ENCODE measurements at regions not wholly inside any gene's neighbourhood (a gene's known extent, or its start where the extent isn't known, plus 50 kb on each side); places are given as distances from the start of the nearest gene placed in this dataset.

DNA sequence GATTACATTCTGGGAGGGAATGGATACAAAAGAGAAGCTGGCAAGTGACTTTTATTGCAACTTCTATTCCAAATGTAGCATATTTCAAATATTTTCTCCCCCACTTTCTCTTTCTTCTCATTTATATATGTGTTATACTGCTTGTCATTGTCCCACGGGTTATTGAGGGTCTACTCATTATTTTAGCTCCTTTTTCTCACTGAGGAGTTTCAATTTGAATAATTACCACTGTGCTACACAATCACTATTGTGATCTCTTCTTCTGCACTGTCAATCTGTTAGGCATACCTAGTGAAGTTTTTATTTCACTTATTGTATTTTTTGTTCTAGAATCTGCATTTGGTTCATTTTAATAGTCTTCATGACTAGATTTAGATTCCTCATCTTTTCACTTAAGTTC lies 339.7 kb downstream of the PTPRC start:
- intact Hi-C loops (cut with micrococcal nuclease; ENCODE audit: unreplicated experiment), result no loop called here

DNA sequence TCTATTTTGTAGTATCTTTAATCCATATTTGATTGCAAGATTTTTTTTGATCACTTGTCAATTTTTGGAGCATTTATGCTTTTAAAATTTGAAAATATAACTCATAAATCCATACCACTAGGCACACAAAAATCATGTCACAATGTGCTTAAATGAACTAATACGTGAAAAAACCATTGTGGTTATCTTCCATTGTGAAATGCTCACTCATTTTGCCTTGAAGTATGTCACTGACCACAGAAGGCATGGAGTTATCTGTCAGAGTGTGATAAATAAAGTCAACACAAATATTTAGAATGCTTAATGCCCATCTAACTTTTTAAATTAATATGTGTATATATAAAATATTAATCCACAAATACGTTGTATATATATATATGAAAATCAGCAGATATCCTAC lies 347.2 kb downstream of the PTPRC start:
- no peaks in the 10 kb centered on the region for H3K9me3 ChIP-seq
- TF ChIP-seq, protein P1, sequence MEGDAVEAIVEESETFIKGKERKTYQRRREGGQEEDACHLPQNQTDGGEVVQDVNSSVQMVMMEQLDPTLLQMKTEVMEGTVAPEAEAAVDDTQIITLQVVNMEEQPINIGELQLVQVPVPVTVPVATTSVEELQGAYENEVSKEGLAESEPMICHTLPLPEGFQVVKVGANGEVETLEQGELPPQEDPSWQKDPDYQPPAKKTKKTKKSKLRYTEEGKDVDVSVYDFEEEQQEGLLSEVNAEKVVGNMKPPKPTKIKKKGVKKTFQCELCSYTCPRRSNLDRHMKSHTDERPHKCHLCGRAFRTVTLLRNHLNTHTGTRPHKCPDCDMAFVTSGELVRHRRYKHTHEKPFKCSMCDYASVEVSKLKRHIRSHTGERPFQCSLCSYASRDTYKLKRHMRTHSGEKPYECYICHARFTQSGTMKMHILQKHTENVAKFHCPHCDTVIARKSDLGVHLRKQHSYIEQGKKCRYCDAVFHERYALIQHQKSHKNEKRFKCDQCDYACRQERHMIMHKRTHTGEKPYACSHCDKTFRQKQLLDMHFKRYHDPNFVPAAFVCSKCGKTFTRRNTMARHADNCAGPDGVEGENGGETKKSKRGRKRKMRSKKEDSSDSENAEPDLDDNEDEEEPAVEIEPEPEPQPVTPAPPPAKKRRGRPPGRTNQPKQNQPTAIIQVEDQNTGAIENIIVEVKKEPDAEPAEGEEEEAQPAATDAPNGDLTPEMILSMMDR (IDR thresholded peaks at IDR 0.05; ENCODE audit: insufficient read depth in 1 of 2, low read depth in 1 of 2, low read length in 1 of 2, severe bottlenecking in 1 of 2, unreplicated experiment in 1 of 2), result no peak
- no peaks in the 10 kb centered on the region for H3K36me3 ChIP-seq (ENCODE audit: control insufficient read depth, insufficient read depth, low read length)
- H3K27me3 Mint-ChIP-seq (ENCODE audit: insufficient read depth, unreplicated experiment), result peaks cover 6% of the 10 kb centered on the region
- no TSS peak for BruUV-seq (replicated peaks)
- no peaks in the 10 kb centered on the region for H3K4me1 Mint-ChIP-seq (ENCODE audit: low read depth, unreplicated experiment)
- intact Hi-C loops (cut with micrococcal nuclease; ENCODE audit: unreplicated experiment), result no loop called here
- H3K4me3 Mint-ChIP-seq (ENCODE audit: unreplicated experiment), result no peak overlapping the region
- H3K4me3 ChIP-seq (ENCODE audit: low read depth, low read length), result no peak overlapping the region
- no peaks in the 10 kb centered on the region for H3K27me3 ChIP-seq (replicated peaks; ENCODE audit: control insufficient read depth, insufficient read depth, low read length)
- H3K36me3 Mint-ChIP-seq (ENCODE audit: insufficient read depth, unreplicated experiment), result no peaks in the 10 kb centered on the region
- DNase-seq, result no peak
- ChIA-PET CTCF (no interaction called here), POLR2A (no interaction called here)
- no peaks in the 10 kb centered on the region for H3K9me3 Mint-ChIP-seq (ENCODE audit: unreplicated experiment)
- H3K4me1 ChIP-seq, result no peaks in the 10 kb centered on the region
- H3K27ac Mint-ChIP-seq (ENCODE audit: unreplicated experiment), result no peak overlapping the region

More for the DNA sequence above, 339.7 kb downstream of the PTPRC start:
- no peaks in the 10 kb centered on the region for H3K27me3 ChIP-seq (replicated peaks; ENCODE audit: control insufficient read depth, insufficient read depth, low read length)
- no peaks in the 10 kb centered on the region for H3K36me3 Mint-ChIP-seq (ENCODE audit: insufficient read depth, unreplicated experiment)
- H3K9me3 Mint-ChIP-seq (ENCODE audit: unreplicated experiment), result no peaks in the 10 kb centered on the region
- no TSS peak for BruUV-seq (replicated peaks)
- H3K36me3 ChIP-seq (ENCODE audit: control insufficient read depth, insufficient read depth, low read length), result no peaks in the 10 kb centered on the region
- no peaks in the 10 kb centered on the region for H3K9me3 ChIP-seq
- no peaks in the 10 kb centered on the region for H3K4me1 Mint-ChIP-seq (ENCODE audit: low read depth, unreplicated experiment)
- peaks cover 2% of the 10 kb centered on the region for H3K27me3 Mint-ChIP-seq (ENCODE audit: insufficient read depth, unreplicated experiment)
- no peak overlapping the region for H3K4me3 ChIP-seq (ENCODE audit: low read depth, low read length)
- TF ChIP-seq, protein P1 (IDR thresholded peaks at IDR 0.05; ENCODE audit: insufficient read depth in 1 of 2, low read depth in 1 of 2, low read length in 1 of 2, severe bottlenecking in 1 of 2, unreplicated experiment in 1 of 2), result no peak
- H3K4me1 ChIP-seq, result no peaks in the 10 kb centered on the region
- H3K4me3 Mint-ChIP-seq (ENCODE audit: unreplicated experiment), result no peak overlapping the region
- CTCF ChIA-PET, result no interaction called here
- no peak for DNase-seq
- POLR2A ChIA-PET, result no interaction called here
- no peak overlapping the region for H3K27ac Mint-ChIP-seq (ENCODE audit: unreplicated experiment)

DNA sequence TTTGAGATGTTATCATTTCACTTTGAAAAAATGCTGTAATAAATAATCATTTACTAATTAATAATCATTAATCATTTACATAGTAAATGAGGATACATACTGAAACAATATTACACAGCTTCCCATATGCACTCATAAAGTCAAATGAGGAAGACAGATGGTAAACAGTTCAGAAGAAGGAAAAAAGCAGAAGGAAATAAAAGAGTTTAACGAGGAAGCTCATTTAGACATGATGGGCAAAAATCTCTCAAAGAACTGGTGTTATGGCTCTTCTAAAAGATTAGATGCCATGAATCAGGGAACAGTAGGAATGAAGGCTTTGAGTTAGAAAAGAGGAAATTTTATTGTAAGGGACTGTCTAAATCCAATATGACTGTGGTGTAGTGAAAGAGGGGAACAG lies 347.6 kb downstream of the PTPRC start:
- BruUV-seq (replicated peaks), result no TSS peak
- Mint-ChIP-seq H3K36me3 (ENCODE audit: insufficient read depth, unreplicated experiment) (no peaks in the 10 kb centered on the region), H3K27me3 (ENCODE audit: insufficient read depth, unreplicated experiment) (peaks cover 6% of the 10 kb centered on the region), H3K4me3 (ENCODE audit: unreplicated experiment) (no peak overlapping the region), H3K27ac (ENCODE audit: unreplicated experiment) (no peak overlapping the region), H3K9me3 (ENCODE audit: unreplicated experiment) (no peaks in the 10 kb centered on the region), H3K4me1 (ENCODE audit: low read depth, unreplicated experiment) (no peaks in the 10 kb centered on the region)
- TF ChIP-seq, protein P1 (IDR thresholded peaks at IDR 0.05; ENCODE audit: insufficient read depth in 1 of 2, low read depth in 1 of 2, low read length in 1 of 2, severe bottlenecking in 1 of 2, unreplicated experiment in 1 of 2), result no peak
- H3K4me1 ChIP-seq, result no peaks in the 10 kb centered on the region
- ChIA-PET POLR2A (no interaction called here), CTCF (no interaction called here)
- H3K9me3 ChIP-seq, result no peaks in the 10 kb centered on the region
- H3K36me3 ChIP-seq (ENCODE audit: control insufficient read depth, insufficient read depth, low read length), result no peaks in the 10 kb centered on the region
- no peak overlapping the region for H3K4me3 ChIP-seq (ENCODE audit: low read depth, low read length)
- H3K27me3 ChIP-seq (replicated peaks; ENCODE audit: control insufficient read depth, insufficient read depth, low read length), result no peaks in the 10 kb centered on the region
- no peak for DNase-seq
- intact Hi-C loops (cut with micrococcal nuclease; ENCODE audit: unreplicated experiment), result no loop called here

Measured in Caco-2 (cell line).